Naive thymus-derived CD8-positive, alpha-beta T cell (primary cell): ENCODE measurements at regions not wholly inside any gene's neighbourhood (a gene's known extent, or its start where the extent isn't known, plus 50 kb on each side); places are given as distances from the start of the nearest gene placed in this dataset.
A peak's percentile ranks its signal among the peaks of the same experiment; 100 is the strongest.
"Not testable (repeated sequence)": the region's sequence is repeated elsewhere in the genome, so short reads cannot be mapped to it uniquely, and the experiment has no call there.

Experiments
- ATAC-seq, 2 donors: fragments of 150-1000 bp; cut with Tn5 transposase in 1 of 2; sonication (Bioruptor Pico), chemical (Tn5 transposase) in 1 of 2; 1 replicate in 1 of 2; 2 replicates in 1 of 2; pipeline ENCODE4 v1.10.0; 2021; ENCODE audit warnings: mild to moderate bottlenecking in 2 of 2, moderate library complexity in 2 of 2
- POLR2A ChIA-PET: fragments of 350-600 bp; sonication (Branson Sonifier 250); formaldehyde crosslinking; loops from one replicate; lab custom pipeline; 2021; ENCODE audit warnings: antibody characterized with exemption; lab: Charles Lee
- DNase-seq, 10 donors: peaks; one replicate each; pipeline versions ENCODE4 v3.0.0 to v3.0.0-alpha.2; 2020 to 2022
- H3K27ac Mint-ChIP-seq, 10 donors: one replicate each; pipeline ENCODE4 v1.8.0; 2020 to 2022; ENCODE audit warnings: mild to moderate bottlenecking in 10 of 10, mixed read lengths in 10 of 10, moderate library complexity in 4 of 10, inconsistent platforms in 1 of 10
- H3K27me3 Mint-ChIP-seq, 5 donors: one replicate each; pipeline ENCODE4 v1.8.0; 2021 to 2022; ENCODE audit warnings: mixed read lengths in 5 of 5
- H3K36me3 Mint-ChIP-seq, 3 donors: one replicate each; pipeline ENCODE4 v1.8.0; 2020 to 2022; ENCODE audit warnings: mixed read lengths in 3 of 3, mild to moderate bottlenecking in 2 of 3, inconsistent platforms in 1 of 3
- H3K4me1 Mint-ChIP-seq, 4 donors: one replicate each; pipeline ENCODE4 v1.8.0; 2021 to 2022; ENCODE audit warnings: mixed read lengths in 4 of 4
- H3K4me3 Mint-ChIP-seq, 10 donors: one replicate each; pipeline ENCODE4 v1.8.0; 2020 to 2022; ENCODE audit warnings: mild to moderate bottlenecking in 10 of 10, mixed read lengths in 10 of 10, moderate library complexity in 6 of 10, inconsistent platforms in 1 of 10
- H3K9me3 Mint-ChIP-seq, 9 donors: one replicate each; pipeline ENCODE4 v1.8.0; 2020 to 2022; ENCODE audit warnings: mixed read lengths in 9 of 9, mild to moderate bottlenecking in 3 of 9, inconsistent platforms in 1 of 9, moderate library complexity in 1 of 9

DNA sequence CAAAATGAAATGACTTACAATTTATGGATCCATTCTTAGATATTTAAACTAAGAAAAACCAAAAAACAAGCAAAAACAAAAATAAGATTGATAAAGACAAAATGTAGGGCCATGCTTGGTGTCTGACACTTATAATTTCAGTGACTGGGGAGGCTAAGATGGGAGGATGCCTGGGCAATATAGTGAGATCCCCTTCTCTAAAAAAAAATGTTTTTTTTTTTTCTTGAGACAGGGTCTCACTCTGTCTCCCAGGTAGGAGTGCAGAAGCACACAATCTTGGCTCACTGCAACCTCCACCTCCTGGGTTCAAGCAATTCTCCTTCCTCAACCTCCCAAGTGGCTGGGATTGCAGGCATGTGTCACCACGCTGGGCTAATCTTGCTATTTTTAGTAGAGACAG is 92.4 kb downstream of the HFE start:
- H3K4me3 Mint-ChIP-seq: no peak overlapping the region
- no peaks in the 10 kb centered on the region for H3K27me3 Mint-ChIP-seq
- ATAC-seq: no peak
- peaks cover 20 to 45% (median 38%) of the 10 kb centered on the region in 4 donors for H3K4me1 Mint-ChIP-seq
- no peaks in the 10 kb centered on the region for H3K36me3 Mint-ChIP-seq
- H3K27ac Mint-ChIP-seq: peak overlapping the region in 2 of 10 donors; percentile 27 to 31
- DNase-seq: no peak
- POLR2A ChIA-PET: interaction anchor here (0.9 to 5.8 kb wide), 9 partner anchors 9 to 75 kb away, joined by 4 to 101 read pairs (median 7); a partner anchor contains a TSS
- no peaks in the 10 kb centered on the region for H3K9me3 Mint-ChIP-seq

DNA sequence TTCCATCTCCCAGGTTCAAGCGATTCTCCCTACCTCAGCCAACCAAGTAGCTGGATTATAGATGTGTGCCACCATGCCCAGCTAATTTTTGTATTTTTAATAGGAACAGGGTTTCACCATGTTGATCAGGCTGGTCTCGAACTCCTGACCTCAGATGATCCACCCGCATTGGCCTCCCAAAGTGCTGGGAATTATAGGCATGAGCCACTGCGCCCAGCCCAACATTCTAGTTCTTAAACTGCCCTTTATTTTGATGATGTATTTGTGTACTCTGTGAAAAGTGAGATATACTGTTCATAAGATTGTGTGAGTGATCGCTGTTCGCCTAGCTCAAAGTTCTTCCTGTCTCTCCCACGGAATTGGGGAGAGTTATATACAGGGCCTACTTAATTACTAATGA is 93.1 kb downstream of the HFE start:
- POLR2A ChIA-PET: interaction anchor here (0.6 to 5.8 kb wide), 12 partner anchors 8 to 161 kb away, joined by 3 to 101 read pairs (median 4); a partner anchor contains a TSS
- Mint-ChIP-seq H3K36me3 (no peaks in the 10 kb centered on the region), H3K9me3 (no peaks in the 10 kb centered on the region), H3K4me3 (no peak overlapping the region), H3K27ac (peak overlapping the region in 7 of 10 donors; percentile 4 to 76 (median 35)), H3K27me3 (no peaks in the 10 kb centered on the region), H3K4me1 (peaks cover 22 to 41% (median 38%) of the 10 kb centered on the region in 4 donors)
- ATAC-seq: no peak
- no peak for DNase-seq

DNA sequence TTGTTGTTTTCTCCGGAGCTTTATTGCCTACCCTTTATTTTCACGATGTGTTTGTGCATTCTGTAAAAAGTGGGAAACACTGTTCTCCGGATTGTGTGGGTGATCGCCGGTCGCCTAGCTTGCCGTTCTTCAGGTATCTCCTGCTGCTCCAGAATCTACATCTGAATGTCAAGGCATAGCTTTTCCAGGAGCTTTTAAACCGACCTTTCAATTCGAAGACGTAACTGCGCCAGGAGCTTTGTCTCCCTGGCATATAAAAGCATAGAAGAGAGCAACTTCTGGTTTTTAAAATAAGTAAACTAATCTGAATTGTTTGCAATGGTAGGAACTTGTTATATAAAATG is 96.0 kb downstream of the HFE start:
- no peaks in the 10 kb centered on the region for H3K36me3 Mint-ChIP-seq
- peak; percentile 12 to 21 for ATAC-seq
- H3K4me3 Mint-ChIP-seq: peak overlapping the region; percentile 93 to 100 (median 98)
- H3K4me1 Mint-ChIP-seq: peaks cover 26 to 42% (median 41%) of the 10 kb centered on the region in 4 donors
- H3K9me3 Mint-ChIP-seq: no peaks in the 10 kb centered on the region
- H3K27ac Mint-ChIP-seq: peak overlapping the region; percentile 70 to 98 (median 95)
- DNase-seq: no peak
- POLR2A ChIA-PET: interaction anchor here (0.6 to 11.2 kb wide), 34 partner anchors 11 to 1710 kb away, joined by 3 to 578 read pairs (median 5); a partner anchor contains a TSS
- no peaks in the 10 kb centered on the region for H3K27me3 Mint-ChIP-seq

DNA sequence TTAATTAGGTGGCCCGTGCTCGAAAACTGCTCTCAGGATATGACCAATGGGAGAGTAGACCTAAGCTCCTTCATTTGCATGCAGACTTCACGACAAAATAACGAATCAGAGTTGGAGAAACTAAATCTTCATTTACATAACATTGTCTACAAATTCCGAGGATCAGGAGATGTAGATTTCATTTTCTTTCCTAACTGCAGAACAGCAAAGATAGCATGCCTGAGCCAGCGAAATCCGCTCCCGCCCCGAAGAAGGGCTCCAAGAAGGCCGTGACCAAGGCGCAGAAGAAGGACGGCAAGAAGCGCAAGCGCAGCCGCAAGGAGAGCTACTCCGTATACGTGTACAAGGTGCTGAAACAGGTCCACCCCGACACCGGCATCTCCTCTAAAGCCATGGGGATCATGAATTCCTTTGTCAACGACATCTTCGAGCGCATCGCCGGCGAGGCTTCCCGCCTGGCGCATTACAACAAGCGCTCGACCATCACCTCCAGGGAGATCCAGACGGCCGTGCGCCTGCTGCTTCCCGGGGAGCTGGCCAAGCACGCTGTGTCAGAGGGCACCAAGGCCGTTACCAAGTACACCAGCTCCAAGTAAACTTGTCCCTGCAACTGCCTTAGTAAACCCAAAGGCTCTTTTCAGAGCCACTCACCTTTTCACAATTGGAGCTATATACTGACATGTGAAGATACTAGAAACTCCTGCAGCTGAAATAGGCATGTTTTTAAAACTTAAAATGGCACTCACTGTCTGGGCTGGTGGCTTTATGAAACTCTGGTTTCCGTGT is 96.5 kb downstream of the HFE start:
- peak overlapping the region; percentile 70 to 98 (median 95) for H3K27ac Mint-ChIP-seq
- POLR2A ChIA-PET: interaction anchor here (0.6 to 11.2 kb wide), 34 partner anchors 12 to 1709 kb away, joined by 3 to 578 read pairs (median 5); a partner anchor contains a TSS
- no peaks in the 10 kb centered on the region for H3K36me3 Mint-ChIP-seq
- DNase-seq: peak; percentile 22 to 82 (median 58)
- H3K27me3 Mint-ChIP-seq: no peaks in the 10 kb centered on the region
- H3K4me3 Mint-ChIP-seq: peak overlapping the region; percentile 93 to 100 (median 98)
- ATAC-seq: peak; percentile 92 to 94
- no peaks in the 10 kb centered on the region for H3K9me3 Mint-ChIP-seq
- peaks cover 27 to 48% (median 46%) of the 10 kb centered on the region in 4 donors for H3K4me1 Mint-ChIP-seq

DNA sequence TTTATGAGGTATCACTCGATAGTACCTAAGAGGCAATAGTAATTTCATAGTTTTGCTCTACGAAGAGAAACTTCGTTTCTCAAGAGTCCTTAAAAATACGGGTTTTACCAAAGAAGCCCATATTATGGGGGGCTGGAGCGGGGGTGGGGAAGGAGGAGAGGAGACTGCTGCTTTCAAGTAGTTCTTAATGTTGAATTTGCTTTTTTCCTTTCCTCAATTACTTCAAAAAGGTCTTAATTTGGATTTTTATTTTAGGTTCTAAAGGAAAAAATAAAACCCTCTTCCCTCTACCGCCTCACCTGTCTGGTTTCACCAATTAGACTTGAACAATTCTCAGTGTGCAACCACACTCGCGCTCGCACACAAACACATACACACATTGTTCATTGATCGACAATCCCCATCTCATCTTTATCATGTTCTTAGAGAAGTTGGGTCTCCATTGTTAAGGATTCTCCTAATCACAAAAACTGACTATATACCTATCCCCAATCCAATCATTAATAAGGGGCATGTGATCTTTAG is 97.2 kb downstream of the HFE start:
- POLR2A ChIA-PET: interaction anchor here (0.9 to 11.2 kb wide), 16 partner anchors 12 to 385 kb away, joined by 4 to 578 read pairs (median 26); a partner anchor contains a TSS
- Mint-ChIP-seq H3K4me3 (peak overlapping the region; percentile 93 to 100 (median 98)), H3K27me3 (peaks cover 0 to 2% (median 0%) of the 10 kb centered on the region in 5 donors), H3K4me1 (peaks cover 29 to 53% (median 50%) of the 10 kb centered on the region in 4 donors), H3K9me3 (peaks cover 0 to 2% (median 0%) of the 10 kb centered on the region in 9 donors), H3K27ac (peak overlapping the region; percentile 70 to 98 (median 95)), H3K36me3 (no peaks in the 10 kb centered on the region)
- DNase-seq: no peak
- ATAC-seq: no peak

DNA sequence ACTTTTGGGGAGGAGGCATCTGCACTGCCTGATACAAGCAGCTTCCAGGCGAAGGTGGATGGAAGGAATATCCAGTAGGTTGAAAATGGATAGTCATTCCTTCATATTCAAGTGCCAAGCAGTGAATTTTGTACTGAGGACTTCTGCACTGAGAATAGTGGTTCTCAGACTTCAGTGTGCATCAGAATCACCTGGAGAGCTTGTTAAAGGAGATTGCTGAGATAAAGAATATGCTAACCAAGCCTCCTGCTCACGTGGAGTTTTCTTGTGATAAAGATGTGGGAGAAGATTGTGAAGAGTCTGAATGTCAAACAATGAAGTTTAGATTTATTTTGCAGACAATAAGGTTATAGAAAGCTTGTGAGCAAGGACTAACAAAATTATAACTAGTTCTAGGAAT is 97.8 kb downstream of the HFE start:
- POLR2A ChIA-PET: interaction anchor here (0.6 to 11.2 kb wide), 9 partner anchors 12 to 99 kb away, joined by 3 to 578 read pairs (median 41); a partner anchor contains a TSS
- ATAC-seq: no peak
- no peak for DNase-seq
- peaks cover 0 to 2% (median 0%) of the 10 kb centered on the region in 9 donors for H3K9me3 Mint-ChIP-seq
- H3K27ac Mint-ChIP-seq: peak overlapping the region in 5 of 10 donors; percentile 0 to 98 (median 22)
- H3K4me1 Mint-ChIP-seq: peaks cover 29 to 57% (median 52%) of the 10 kb centered on the region in 4 donors
- H3K4me3 Mint-ChIP-seq: peak overlapping the region in 2 of 10 donors; percentile 73 to 94
- peaks cover 0 to 2% (median 0%) of the 10 kb centered on the region in 5 donors for H3K27me3 Mint-ChIP-seq
- no peaks in the 10 kb centered on the region for H3K36me3 Mint-ChIP-seq

DNA sequence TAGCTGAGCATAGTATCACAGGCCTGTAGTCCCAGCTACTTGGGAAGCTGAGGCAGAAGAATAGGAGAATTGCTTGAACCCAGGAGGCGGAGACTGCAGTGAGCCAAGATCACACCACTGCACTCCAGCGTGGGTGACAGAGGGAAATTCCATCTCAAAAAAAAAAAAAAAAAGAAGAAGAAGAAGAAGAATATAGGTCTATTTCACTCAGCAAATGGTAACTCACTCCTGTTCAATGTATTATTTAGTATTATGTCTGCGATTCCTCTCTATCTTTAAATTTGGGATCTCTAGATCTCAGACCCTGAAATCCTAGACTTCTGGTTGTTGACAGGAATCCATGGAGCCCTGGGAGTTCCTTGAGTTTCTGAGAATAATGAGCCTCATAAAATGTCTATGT is 98.6 kb downstream of the HFE start:
- no peak for DNase-seq
- Mint-ChIP-seq H3K4me1 (peaks cover 27 to 51% (median 46%) of the 10 kb centered on the region in 4 donors), H3K27me3 (peaks cover 0 to 2% (median 0%) of the 10 kb centered on the region in 5 donors), H3K36me3 (no peaks in the 10 kb centered on the region), H3K4me3 (peak overlapping the region in 1 of 10 donors; percentile 8), H3K27ac (peak overlapping the region in 1 of 10 donors; percentile 40), H3K9me3 (peaks cover 0 to 2% (median 0%) of the 10 kb centered on the region in 9 donors)
- no peak for ATAC-seq
- POLR2A ChIA-PET: interaction anchor here (0.6 to 11.2 kb wide), 8 partner anchors 11 to 98 kb away, joined by 4 to 578 read pairs (median 69); a partner anchor contains a TSS

DNA sequence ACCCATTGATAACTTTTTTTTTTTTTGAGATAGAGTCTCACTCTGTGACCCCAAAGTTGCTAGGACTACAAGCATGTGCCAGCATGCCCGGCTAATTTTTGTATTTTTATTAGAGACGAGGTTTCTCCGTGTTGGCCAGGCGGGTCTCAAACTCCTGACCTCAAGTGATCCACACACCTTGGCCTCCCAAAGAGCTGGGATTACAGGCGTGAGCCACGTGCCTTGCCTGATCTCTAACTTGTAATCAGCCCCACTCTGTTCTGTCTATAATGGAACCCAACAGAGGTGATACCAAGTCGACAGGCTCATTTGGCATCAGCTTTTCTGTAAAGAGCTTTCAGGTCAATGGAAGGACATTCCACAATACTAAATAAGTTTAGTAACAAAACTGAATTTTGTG is 99.4 kb downstream of the HFE start:
- POLR2A ChIA-PET: interaction anchor here (0.6 to 11.2 kb wide), 16 partner anchors 10 to 947 kb away, joined by 3 to 578 read pairs (median 9); a partner anchor contains a TSS
- H3K27me3 Mint-ChIP-seq: peaks cover 0 to 2% (median 0%) of the 10 kb centered on the region in 5 donors
- peaks cover 22 to 42% (median 40%) of the 10 kb centered on the region in 4 donors for H3K4me1 Mint-ChIP-seq
- no peaks in the 10 kb centered on the region for H3K36me3 Mint-ChIP-seq
- ATAC-seq: no peak
- H3K4me3 Mint-ChIP-seq: peak overlapping the region in 1 of 10 donors; percentile 2
- H3K9me3 Mint-ChIP-seq: peaks cover 0 to 2% (median 0%) of the 10 kb centered on the region in 9 donors
- DNase-seq: no peak
- no peak overlapping the region for H3K27ac Mint-ChIP-seq

DNA sequence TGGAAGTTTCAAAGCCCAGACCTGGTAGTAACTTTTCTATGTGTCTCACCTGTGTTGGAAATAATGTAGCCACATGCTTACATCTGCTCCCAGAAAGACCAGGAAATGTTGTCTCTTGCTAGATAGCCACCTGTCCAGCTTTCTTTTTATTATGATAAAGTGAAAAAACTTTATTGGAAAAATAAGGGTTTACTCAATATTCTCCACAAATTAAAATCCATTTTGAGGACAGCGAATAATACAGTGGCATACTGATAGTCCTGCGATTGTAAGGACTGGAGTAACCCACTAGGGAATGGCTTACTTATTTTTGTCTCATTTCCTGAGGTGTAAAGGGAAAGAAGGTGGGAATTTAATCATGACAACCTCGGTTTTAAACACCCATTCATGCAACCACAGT is 100.1 kb downstream of the HFE start:
- Mint-ChIP-seq H3K27ac (no peak overlapping the region), H3K9me3 (peaks cover 0 to 2% (median 0%) of the 10 kb centered on the region in 9 donors), H3K27me3 (peaks cover 0 to 2% (median 0%) of the 10 kb centered on the region in 5 donors), H3K4me3 (peak overlapping the region in 1 of 10 donors; percentile 93), H3K4me1 (peaks cover 22 to 41% (median 39%) of the 10 kb centered on the region in 4 donors), H3K36me3 (no peaks in the 10 kb centered on the region)
- ATAC-seq (no peak), DNase-seq (no peak)
- POLR2A ChIA-PET: interaction anchor here (0.5 to 11.2 kb wide), 16 partner anchors 10 to 947 kb away, joined by 3 to 578 read pairs (median 9); a partner anchor contains a TSS

DNA sequence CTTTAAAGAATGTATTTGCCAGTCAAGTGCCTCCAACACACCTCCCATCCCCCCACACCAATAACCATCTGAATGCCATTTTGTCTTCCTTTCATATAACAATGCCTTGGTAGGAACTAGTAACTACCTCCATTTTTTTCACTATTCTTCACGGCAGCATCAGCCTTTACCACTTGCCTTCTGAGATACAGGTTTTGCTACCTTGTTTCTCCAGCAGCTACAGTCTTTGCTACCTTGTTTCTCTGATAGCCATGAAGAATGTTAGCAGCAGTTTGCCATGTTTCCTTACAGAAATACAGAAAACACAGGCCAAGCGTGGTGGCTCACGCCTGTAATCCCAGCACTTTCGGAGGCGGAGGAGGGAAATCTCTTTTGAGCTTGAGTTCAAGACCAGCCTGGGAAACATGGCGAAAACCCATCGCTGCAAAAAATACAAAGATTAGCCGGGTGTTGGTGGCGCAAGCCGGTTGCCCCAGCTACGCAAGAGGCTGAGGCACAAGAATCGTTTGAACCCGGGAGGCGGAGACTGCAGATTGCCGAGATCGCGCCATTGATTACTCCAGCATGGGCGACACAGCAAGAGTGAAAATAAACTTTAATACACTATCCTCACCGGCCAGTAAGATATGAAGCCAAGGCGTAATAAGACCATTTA is 100.9 kb downstream of the HFE start:
- peak overlapping the region; percentile 93 to 99 (median 98) for H3K27ac Mint-ChIP-seq
- POLR2A ChIA-PET: interaction anchor here (0.6 to 11.2 kb wide), 36 partner anchors 9 to 1650 kb away, joined by 3 to 578 read pairs (median 8); partner anchors contain the start of gene HMGN4
- H3K4me3 Mint-ChIP-seq: peak overlapping the region; percentile 89 to 96 (median 94)
- DNase-seq: peak in 3 of 10 donors; percentile 17 to 62 (median 45)
- ATAC-seq: peak in 1 of 2 donors; percentile 7
- peaks cover 0 to 2% (median 0%) of the 10 kb centered on the region in 9 donors for H3K9me3 Mint-ChIP-seq
- peaks cover 0 to 2% (median 0%) of the 10 kb centered on the region in 5 donors for H3K27me3 Mint-ChIP-seq
- H3K36me3 Mint-ChIP-seq: no peaks in the 10 kb centered on the region
- peaks cover 20 to 42% (median 39%) of the 10 kb centered on the region in 4 donors for H3K4me1 Mint-ChIP-seq

DNA sequence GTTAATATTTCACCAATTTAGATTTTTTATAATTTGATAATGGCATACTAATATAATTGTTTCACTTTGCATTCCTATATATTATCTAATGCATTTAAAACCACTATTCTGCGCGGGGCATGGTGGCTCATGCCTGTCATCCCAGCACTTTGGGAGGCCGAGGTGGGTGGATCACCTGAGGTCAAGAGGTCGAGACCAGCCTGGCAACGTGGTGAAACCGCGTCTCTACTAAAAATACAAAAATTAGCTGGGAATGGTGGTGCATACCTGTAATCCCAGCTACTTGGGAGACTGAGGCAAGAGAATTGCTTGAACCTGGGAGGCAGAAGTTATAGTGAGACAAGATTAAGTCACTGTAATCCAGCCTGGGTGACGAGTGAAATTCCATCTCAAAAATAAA is 104.3 kb downstream of the HFE start:
- H3K27ac Mint-ChIP-seq, DNase-seq, H3K9me3 Mint-ChIP-seq, ATAC-seq, H3K4me3 Mint-ChIP-seq, H3K36me3 Mint-ChIP-seq, H3K27me3 Mint-ChIP-seq: not testable (repeated sequence)
- peaks cover 19 to 47% (median 44%) of the 10 kb centered on the region in 4 donors for H3K4me1 Mint-ChIP-seq
- POLR2A ChIA-PET: interaction anchor here (1.6 to 17.3 kb wide), 8 partner anchors 5 to 148 kb away, joined by 7 to 578 read pairs (median 192); a partner anchor contains a TSS
